NCI-H2107 (cell line): ENCODE measurements at regions not wholly inside any gene's neighbourhood (a gene's known extent, or its start where the extent isn't known, plus 50 kb on each side); places are given as distances from the start of the nearest gene placed in this dataset.
"Not testable (repeated sequence)": the region's sequence is repeated elsewhere in the genome, so short reads cannot be mapped to it uniquely, and the experiment has no call there.

ENCODE experiments used
- DNase-seq: peaks from one replicate; lab custom pipeline; 2025; lab: John Stamatoyannopoulos, UW

DNA sequence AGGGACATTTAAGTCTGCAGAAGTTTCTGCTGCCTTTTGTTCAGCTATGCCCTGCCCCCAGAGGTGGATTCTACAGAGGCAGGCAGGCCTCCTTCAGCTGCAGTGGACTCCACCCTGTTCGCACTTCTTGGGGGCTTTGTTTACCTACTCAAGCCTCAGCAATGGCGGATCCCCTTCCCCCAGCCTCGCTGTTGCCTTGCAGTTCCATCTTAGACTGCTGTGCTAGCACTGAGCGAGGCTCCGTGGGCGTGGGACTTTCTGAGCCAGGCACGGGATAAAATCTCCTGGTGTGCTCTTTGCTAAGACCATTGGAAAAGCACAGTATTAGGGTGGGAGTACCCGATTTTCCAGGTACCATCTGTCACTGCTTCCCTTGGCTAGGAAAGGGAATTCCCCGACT is 1475.8 kb upstream of the ADGRL3 start:
- not testable (repeated sequence) for DNase-seq

DNA sequence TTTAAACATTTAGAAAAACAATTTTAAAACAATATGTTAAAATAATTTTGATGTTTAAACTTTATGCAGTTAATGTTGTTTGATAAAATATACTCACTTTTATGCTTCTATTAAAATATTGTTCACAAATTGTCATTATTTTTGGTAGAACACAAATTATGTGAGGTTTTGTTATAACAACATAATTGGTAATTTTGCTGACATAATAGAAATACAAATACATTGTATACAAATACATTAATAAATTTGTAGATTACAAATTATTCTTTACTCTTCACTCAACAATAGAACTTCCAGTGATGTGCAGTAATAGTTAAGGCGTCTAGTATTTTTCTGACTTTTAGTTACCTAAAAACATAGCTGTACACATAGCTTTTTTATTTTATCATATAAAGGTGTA is 1472.4 kb upstream of the ADGRL3 start:
- no peak for DNase-seq

DNA sequence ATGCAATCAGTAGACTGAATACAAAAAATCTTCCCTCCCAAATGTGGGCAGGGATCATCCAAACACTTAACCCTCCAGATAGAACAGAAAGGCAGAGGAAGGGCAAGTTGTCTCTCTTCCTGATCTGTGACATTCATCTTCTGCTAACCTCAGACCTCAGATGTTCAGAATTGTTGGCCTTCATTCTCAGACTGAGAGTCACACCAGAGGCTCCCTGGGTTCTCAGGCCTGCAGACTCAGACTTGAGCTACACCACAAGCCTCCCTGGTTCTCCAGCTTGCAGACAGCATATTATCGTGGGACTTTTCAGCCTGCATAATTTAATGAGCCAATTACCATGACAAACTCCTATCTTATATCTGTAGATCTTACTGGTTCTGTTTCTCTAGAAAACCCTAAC is 1471.6 kb upstream of the ADGRL3 start:
- DNase-seq = no peak

DNA sequence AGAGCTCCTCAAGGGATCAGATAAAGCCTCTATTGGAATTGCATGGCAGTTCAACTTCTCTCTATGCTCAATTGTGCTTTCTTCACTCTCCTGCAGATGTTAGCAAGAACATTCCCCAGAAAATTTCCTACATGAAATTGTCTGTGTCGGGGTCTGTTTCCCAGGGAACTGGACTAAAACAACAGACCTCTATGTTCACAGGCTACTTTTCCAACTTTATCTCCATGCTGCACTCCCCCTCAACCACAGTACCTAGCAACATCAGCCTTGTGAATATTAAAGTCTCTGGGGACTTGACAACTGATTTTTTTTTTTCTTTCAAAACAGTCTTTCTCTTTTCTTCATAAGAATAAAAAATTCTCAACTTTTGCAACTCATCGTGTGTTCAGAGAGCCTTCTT is 1470.8 kb upstream of the ADGRL3 start:
- DNase-seq = no peak

DNA sequence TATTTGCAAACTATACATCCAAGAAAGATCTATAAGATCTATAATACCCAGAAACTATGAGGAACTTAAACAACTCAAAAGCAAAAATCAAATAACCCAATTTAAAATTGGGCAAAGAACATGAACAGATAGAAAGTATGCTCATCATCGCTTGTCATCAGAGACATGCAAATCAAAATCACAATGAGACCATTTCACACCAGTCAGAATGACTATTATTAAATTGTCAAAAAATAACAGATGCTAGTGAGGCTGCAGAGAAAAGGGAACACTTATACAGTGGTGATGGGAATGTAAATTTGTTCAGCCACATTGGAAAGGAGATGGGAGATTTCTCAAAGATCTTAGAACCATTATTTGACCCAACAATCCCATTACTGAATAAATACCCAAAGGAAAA is 1451.7 kb upstream of the ADGRL3 start:
- no peak for DNase-seq

DNA sequence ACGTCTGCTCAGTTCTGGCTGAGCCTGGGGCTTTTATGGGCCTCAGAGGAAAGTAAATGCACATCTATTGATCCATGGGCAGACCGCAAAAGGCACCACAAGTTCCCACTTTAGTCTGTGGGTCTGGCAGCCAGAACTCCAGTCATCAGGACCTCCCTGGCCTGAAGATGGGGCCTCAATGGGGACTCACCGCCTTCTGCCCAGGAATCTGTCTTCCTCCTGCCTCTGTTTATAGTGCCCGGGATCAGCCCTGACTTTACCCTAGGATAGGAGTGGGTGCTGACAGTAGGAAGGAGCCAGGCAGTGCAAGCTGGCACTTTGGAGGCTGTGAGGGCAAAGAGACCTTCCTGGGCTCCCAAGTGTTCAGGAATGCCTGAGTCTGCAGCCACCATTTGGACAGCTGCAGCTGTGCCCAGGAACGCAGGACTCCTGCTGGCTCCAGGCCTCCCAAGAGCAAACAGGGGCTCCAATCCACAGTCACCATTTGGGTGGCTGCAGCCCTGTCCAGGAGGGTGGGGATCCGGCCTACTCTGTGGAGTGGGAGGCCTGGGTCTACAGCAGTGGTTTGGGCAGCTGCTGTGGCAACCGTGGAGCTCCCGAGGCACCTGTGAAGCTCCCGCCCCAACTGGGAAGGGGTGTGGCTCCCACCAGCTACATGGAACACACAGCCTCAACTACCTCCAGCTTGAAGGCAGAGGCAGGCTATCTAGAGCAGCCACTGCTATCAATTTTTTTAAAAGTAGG is 1440.9 kb upstream of the ADGRL3 start:
- DNase-seq = no peak

DNA sequence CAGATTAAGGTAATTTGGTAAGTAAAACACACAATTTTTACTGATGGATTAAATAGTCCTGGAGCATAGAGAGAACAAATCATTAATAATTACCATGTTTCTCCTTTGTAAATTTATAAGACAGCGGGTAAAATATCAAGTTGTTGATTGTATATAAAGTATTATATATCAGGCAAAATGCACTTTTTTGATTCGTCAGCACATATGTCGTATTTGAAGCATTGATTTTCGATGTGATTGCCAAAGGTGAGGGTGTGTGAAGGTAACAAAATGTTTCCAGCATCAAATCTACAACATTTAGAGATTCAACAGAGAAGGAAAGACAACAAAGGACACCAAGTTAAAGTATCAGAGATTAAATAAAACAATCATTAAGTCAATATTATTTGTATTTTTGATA is 1437.8 kb upstream of the ADGRL3 start:
- no peak for DNase-seq

DNA sequence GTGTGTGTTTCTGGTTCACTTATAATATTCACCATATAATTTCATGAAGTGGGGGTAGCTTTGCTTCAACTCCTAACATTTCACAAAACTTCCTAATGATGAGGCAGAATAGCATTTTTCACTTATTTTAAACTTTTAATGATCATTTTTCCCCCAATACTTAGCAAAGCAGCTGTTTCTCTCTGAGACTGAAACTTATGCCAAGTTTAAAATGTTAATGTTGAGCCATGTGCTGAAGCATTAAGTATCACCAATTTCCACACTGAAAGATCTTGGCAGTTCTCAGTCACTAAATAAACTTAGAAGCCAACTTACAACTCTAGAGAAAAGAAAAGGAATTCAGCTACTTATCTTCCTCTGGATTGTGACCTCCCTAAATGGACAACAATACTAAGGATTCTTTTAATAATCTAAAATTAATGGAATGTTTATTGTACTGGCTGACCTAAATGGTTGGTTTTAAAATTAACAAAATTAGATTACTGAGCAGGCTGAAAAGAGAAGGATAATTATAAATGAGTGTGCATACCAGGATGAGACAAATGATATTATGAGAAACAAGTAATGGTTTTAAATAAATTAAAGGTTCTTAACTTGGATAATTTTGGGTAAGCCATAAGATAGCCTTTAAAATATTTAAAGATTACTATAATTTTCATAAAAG is 1429.4 kb upstream of the ADGRL3 start:
- DNase-seq = no peak

DNA sequence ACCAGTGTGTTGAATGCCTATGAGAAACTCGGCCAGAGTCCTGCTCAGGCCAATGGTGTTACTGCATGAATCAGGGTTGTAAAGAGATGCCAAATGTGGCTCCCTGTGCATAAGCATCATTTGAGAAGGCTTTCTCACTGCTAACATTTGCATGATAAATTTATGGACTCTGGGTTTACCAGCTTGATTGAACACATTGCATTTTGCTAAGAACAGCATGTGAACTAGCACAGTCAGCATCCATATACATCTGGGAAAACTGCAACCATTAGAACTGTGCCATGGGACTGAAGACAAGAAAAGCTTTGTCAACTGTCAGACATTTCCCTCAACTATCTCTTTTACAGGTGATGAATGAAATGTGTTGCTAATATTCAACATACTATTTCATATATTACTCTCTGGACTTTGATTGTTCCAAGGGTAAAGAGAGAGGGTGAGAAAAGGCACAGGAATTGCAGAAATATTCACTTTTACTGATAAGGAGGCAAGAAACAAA is 1427.4 kb upstream of the ADGRL3 start:
- no peak for DNase-seq

DNA sequence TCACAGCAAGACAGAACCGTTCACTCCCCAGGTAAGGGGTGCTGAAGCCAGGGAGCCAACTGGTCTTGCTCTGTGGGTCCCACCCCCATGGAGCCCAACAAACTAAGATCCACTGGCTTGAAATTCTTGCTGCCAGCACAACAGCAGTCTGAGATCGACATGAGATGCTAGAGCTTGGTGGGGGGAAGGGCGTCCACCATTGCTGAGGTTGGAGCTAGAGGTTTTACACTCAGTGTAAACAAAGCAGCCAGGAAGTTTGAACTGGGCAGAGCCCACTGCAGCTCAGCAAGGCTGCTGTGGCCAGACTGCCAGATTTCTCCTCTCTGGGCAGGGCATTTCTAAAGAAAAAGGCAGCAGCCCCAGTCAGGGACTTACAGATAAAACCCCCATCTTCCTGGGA is 1419.9 kb upstream of the ADGRL3 start:
- DNase-seq = not testable (repeated sequence)

DNA sequence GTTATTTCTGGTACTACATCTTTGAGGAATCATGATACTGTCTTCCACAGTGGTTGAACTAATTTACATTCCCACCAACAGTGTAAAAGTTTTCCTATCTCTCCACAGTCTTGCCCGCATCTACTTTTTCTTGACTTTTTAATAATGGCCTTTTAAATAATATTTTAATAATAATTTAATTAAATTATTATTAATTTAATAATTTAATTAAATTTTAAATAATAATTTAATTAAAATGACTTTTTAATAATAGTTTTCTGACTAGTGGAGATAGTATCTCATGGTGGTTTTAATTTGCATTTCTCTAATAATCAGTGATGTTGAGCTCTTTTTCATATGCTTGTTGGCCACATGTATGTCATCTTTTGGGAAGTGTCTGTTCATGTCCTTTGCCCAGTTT is 1395.0 kb upstream of the ADGRL3 start:
- DNase-seq = no peak

DNA sequence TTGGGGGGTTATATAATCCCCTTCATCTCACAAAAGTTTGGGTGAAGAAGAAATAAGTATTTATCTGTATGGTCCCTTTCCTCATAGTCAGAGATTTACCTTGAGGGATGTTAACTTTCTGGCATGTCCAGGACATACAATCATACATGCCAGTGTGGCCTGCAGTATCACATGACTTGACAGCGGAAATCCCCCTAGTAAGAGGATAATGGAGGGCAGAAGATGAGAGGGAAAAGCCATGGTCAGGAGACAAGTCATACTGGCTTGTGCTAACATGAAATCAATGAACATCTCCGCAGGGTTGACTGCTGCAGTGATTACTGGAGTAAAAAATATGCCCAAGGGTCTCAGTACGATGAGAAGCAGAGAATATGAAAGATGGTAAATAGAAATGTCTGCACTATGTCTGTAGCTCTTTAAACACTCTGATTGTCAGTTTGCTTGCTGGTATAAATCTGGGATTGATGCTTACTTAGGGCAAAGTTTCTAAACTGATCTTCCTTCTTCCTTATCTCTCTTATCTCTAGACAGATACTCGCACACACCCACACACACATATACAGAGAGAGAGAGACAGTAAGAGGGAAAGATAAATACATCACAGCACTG is 1385.6 kb upstream of the ADGRL3 start:
- DNase-seq = no peak

DNA sequence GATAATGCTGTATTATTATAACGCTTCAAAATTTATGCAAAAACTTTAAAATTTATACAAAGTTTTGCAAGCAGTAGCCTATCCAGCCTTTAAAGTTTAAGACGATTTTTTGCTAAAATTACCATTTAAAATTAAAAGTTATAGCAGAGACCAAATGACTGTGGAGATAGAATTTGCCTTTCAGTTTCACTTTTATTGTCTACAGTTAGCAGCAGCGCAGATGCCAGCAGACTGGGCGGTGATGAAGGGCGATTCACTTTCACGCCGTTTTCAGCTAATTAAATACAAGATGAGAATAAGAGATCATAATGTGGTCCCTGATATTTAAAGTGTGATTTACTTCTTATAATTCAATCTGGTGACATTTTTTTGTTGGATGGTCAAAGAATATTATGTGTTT is 1381.5 kb upstream of the ADGRL3 start:
- no peak for DNase-seq

DNA sequence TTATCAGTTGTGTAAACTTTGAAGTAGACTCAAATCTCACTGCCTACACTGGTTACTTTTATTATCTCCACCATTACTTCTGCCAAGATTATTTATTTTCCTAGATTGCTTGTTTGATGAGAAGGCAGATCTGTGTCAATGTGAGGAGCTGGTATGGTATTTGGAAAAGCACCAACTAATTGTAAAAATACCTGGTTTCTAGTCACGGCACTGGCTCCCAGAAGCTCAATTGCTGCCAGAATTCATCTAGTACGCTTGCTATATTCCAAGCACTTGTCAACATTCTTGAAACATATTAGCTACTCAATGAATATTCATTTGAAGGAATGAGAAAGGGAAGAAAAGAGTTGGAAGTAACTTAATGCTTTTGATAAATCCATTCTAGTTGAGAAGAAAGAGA is 1376.8 kb upstream of the ADGRL3 start:
- DNase-seq = no peak

DNA sequence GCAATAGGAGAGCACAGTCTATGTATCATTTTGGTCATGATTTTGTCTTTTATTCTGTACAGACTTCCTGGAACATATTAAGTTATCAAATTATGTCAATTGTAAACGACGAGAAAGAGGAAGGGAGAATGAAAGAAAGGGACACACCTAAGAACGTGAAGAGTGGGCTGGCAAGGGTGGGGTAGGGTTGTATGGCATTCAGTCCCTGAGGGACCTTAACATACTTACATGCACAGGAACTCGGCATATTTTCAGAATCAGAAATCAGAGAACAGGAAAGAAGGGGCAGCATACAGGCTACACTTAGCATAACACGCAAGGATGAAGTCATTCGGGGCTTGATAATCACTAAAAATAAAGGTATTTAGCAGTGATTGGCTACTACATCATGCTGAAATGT is 1375.0 kb upstream of the ADGRL3 start:
- DNase-seq = no peak

DNA sequence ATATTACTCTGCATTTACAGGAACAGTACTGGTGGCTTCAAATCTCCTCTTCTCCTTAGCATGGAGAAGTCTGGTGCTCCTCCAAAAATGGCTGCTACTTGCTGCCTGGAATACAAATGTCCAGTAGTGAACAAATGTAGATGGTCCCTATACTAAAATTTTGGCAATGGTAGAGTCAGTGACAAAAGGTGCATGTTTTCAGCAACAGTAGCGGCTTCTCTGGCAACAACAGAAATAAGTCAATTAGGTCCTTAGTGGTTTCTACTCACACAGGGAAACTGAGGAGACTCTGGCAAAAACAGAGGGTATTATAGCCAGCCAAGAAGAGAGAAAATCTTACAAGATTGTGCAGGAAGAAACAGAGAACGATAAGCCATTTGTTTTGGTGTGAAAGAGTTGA is 1368.4 kb upstream of the ADGRL3 start:
- DNase-seq = no peak

DNA sequence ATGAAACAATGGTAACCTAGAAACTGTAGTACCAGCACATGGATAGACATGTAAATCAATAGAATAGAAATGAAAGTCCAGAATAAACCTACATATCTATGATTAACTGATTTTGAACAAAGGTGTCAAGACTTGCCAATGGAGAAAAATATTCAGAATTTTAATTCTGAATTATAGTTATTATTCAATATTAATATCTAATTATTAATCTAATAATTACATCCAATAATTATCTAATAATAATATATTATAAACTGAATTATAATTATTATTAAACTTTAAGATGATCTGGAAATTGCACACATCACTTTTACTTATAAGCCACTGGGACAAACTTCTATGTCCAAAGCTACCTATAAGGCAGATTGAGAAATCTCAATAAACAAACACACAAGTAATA is 1365.2 kb upstream of the ADGRL3 start:
- no peak for DNase-seq

DNA sequence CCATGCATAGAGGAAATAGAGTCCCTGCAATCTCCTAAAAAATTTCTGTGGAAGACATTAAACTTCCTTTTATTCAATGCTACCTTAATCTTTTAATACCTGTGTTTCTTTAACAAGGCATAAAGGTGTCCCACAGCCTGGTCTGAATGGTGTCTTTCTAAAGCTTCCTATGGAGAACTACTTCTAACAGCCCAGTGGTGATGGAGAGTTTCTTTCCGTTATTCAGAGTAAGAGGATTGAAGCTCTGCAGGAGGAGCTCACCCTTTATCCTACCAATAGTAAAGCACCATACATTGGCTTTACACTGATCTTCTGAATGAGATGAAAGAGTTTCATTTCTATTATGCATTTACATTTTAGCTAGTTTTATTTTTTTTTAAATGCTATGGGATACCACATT is 1362.4 kb upstream of the ADGRL3 start:
- no peak for DNase-seq

DNA sequence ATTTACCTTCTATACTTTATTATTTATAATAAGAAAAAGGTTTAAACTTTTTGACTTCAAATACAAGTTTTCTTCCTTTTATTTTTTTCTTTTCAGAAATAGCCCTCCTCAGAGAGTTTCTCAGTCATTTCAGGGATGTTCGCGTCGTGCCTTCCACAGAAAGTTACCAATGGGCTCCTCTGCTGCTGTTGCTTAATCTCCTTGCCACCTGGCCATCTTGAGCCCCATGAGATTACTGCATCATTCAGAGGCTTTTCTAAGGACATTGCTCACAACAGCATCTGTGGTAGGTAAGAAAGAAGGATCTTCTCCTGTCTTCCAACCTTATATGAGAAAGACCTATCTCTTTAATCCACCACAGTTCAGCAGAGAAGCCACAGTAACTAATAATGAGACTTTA is 1361.9 kb upstream of the ADGRL3 start:
- DNase-seq = no peak

DNA sequence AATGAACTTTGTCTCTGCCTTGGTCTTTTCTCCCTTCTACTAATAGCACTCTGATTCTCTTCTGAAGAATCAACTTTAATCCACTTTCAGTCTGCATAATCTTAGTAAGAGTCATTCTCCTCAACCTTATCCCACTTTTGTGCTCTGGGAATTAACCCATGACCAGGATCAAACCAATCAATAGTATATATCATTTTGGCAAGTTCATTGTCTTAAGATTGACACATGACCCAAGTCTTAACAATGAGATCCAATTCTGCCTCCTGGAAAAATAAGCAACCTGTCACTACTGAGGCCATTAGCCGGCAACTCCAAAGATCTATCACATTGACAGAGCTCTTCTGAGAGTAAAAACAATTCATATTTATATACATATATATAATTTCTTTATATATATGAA is 1358.4 kb upstream of the ADGRL3 start:
- DNase-seq = no peak

DNA sequence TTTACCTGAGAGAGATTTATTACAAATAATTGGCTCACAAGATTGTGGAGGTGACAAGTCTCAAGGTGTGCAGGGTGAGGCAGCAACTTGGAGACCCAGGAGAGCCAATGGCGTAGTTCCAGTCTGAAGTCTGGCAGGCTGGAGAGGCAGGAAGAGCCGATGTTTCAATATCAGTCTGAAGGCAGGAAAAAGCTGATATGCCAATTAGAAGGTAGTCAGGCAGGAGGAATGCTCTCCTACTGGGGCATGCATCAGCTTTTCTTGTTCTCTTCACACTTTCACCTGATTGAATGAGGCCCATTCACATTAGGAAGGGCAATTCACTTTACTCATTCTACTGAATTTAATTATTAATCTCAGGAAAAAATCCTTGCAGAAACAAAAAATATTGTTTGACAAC is 1351.7 kb upstream of the ADGRL3 start:
- no peak for DNase-seq

DNA sequence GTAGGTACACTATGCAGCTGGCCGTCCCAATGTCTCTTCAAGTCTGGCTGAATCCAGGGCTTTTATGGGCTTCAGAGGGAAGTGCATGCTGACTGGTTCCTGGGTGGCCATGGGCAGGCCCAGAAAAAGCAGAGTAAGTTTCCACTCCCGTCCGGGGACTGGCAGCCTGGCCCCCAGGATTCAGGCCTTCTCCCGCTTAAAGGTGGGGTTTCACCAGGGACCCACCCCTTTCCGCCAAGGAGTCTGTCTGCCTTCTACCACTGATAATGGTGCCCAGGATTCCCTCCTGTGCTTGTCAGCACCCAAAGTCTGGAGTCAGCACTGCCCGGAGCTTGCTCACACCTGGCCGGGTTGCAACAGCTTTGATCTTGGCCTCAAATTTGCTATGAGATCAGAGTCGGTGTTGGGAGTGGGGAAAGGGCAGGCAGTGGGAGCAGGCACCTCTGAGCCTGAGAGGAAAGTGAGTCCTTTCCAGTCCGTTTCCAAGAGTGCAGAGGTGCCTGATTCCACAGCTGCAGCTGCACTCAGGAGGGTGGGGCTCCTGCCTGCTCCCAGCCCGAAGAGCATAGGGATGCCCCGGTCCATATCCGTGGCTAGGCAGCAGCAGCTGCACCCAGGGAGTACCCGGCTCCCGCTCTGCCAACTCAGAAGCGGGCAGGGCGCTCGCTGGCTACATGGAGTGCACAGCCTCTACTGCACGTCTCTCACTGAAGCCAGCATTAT is 1344.3 kb upstream of the ADGRL3 start:
- DNase-seq = no peak

DNA sequence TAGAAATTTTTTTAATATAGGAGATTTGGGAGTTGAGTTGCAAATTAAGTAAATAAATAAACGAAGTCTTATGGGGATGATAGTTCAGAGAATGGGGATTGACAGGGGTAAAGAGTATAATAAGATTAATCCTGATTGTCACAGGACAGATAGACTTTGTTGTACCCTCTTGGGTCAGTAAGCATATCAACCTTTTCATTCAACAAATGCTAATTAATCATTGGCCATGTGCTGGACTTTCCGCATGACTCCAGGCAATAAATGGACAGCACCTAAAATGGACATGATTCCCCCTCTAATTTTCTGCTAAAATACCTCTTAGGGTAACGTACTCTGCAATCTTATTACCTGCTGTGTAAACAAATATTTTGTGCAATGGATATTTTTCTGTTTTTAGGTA is 1331.1 kb upstream of the ADGRL3 start:
- DNase-seq = no peak
